BJ (cell line): ENCODE measurements at regions not wholly inside any gene's neighbourhood (a gene's known extent, or its start where the extent isn't known, plus 50 kb on each side); places are given as distances from the start of the nearest gene placed in this dataset.

Experiments used
- CTCF ChIA-PET: fragments of 350-600 bp; formaldehyde crosslinking; extraction: SDS; loops from one replicate; lab custom pipeline; 2021; ENCODE audit warnings: antibody characterized with exemption, inconsistent platforms; lab: Yijun Ruan, JAX
- POLR2A ChIA-PET: fragments of 300-600 bp; sonication (Branson Sonifier 250); formaldehyde crosslinking; extraction: SDS; loops from one replicate; lab custom pipeline; 2021; ENCODE audit warnings: antibody characterized with exemption; lab: Charles Lee
- DNase-seq: peaks from one replicate; pipeline ENCODE4 v3.0.0-alpha.2; 2011; ENCODE audit warnings: low read depth
- H3K27me3 ChIP-seq: 2 replicates; pipeline ENCODE4 v1.6.0; 2011; ENCODE audit warnings: low read length; ENCODE audit not compliant: control insufficient read depth, insufficient read depth
- H3K36me3 ChIP-seq: 2 replicates; pipeline ENCODE4 v1.5.1; 2011; ENCODE audit warnings: low read length; ENCODE audit not compliant: control insufficient read depth, insufficient read depth
- H3K4me3 ChIP-seq: 2 replicates; pipeline ENCODE4 v1.5.1; 2011; ENCODE audit warnings: low read depth, mild to moderate bottlenecking, control low read depth, low read length
- TF ChIP-seq, protein P1 (sequence below): IDR thresholded peaks from 2 replicates; pipeline ENCODE4 v1.5.1; 2011; ENCODE audit warnings: low read depth, mild to moderate bottlenecking, control low read depth, inconsistent platforms, low read length, moderate library complexity; ENCODE audit not compliant: insufficient read depth

DNA sequence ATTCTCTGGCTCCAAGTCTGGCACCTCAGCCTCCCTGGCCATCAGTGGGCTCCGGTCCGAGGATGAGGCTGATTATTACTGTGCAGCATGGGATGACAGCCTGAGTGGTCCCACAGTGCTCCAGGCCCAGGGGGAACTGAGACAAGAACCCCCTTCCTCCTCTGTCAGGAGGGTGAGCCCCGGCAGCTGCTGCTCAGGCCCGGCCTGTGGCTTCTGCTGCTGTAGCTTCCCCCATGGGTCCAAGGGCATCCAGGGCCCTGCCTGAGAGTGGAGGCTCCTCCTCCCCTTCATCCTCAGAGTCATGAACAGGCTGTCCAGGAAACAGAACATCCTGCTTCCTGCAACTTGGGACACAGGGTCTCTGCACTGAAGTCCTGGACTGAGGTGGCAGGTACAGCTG is 113.6 kb downstream of the VPREB1 start:
- Histone ChIP-seq H3K4me3 (no peak overlapping the region), H3K36me3 (no peaks in the 10 kb centered on the region), H3K27me3 (peaks cover 3% of the 10 kb centered on the region)
- ChIA-PET POLR2A (no interaction called here), CTCF (interaction anchor here (0.8 kb wide), 1 partner anchor 15 kb away, joined by 4 read pairs; no protein-coding TSS in a partner anchor)
- DNase-seq: no peak
- TF ChIP-seq, protein P1, sequence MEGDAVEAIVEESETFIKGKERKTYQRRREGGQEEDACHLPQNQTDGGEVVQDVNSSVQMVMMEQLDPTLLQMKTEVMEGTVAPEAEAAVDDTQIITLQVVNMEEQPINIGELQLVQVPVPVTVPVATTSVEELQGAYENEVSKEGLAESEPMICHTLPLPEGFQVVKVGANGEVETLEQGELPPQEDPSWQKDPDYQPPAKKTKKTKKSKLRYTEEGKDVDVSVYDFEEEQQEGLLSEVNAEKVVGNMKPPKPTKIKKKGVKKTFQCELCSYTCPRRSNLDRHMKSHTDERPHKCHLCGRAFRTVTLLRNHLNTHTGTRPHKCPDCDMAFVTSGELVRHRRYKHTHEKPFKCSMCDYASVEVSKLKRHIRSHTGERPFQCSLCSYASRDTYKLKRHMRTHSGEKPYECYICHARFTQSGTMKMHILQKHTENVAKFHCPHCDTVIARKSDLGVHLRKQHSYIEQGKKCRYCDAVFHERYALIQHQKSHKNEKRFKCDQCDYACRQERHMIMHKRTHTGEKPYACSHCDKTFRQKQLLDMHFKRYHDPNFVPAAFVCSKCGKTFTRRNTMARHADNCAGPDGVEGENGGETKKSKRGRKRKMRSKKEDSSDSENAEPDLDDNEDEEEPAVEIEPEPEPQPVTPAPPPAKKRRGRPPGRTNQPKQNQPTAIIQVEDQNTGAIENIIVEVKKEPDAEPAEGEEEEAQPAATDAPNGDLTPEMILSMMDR: no peak

DNA sequence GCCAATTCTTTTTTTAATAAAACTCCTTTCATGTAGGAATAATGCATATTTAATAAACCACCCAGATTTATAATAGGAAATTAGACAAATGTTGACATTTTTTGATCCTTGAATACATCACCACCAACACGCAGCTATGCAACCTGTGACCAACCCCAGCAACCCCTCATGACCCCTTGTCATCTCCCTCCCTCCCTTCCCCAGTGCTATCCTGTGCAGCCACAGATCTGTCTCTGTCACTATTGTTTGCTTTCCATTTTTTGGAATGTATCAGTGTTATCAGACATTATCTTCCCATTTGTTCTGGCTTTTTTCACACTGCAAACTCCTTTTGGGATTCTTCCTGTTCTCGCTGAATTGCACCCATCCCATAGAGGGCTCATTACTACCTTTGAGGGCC is 114.1 kb downstream of the VPREB1 start:
- H3K4me3 ChIP-seq: no peak overlapping the region
- TF ChIP-seq, protein P1: no peak
- POLR2A ChIA-PET: no interaction called here
- H3K36me3 ChIP-seq: no peaks in the 10 kb centered on the region
- CTCF ChIA-PET: interaction anchor here (0.8 kb wide), 1 partner anchor 16 kb away, joined by 4 read pairs; no protein-coding TSS in a partner anchor
- DNase-seq: no peak
- H3K27me3 ChIP-seq: peaks cover 3% of the 10 kb centered on the region

DNA sequence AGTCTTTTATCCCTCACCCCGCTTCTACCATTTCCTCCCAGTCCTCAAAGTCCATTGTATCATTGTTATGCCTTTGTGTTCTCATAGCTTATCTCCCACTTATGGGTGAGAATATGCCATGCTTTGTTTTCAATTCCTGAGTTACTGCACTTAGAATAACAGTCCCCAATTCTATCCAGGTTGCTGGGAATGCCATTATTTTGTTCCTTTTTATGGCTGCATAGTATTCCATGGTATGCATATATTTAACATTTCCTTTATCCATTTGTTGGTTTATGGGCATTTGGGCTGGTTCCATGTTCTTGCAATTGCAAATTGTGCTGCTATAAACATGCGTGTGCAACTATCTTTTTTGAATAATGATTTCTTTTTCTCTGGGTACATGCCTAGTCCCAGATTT is 114.9 kb downstream of the VPREB1 start:
- H3K36me3 ChIP-seq: no peaks in the 10 kb centered on the region
- TF ChIP-seq, protein P1: no peak
- H3K27me3 ChIP-seq: peaks cover 3% of the 10 kb centered on the region
- ChIA-PET POLR2A (no interaction called here), CTCF (interaction anchor here (0.8 kb wide), 1 partner anchor 17 kb away, joined by 3 read pairs; no protein-coding TSS in a partner anchor)
- no peak overlapping the region for H3K4me3 ChIP-seq
- DNase-seq: no peak

DNA sequence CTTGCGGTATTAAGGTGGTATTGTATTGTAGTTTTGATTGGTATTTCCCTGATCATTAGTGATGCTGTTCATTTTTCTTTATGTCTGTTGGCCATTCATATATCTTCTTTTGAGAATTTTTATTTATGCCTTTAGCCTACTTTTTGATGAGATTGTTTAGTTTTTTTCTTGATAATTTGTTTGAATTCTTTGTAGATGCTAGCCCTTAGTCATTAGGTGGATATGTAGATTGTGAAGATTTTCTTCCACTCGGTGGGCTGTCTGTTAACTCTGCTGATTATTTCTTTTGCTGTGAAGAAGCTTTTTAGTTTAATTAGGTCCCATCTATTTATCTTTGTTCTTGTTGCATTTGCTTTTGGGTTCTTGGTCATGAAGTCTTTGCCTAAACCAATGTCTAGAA is 115.4 kb downstream of the VPREB1 start:
- Histone ChIP-seq H3K36me3 (no peaks in the 10 kb centered on the region), H3K4me3 (no peak overlapping the region), H3K27me3 (peaks cover under 1% of the 10 kb centered on the region; the same call in 1 of the 2 replicates)
- no peak for DNase-seq
- TF ChIP-seq, protein P1: no peak
- ChIA-PET POLR2A (no interaction called here), CTCF (interaction anchor here (0.8 kb wide), 1 partner anchor 17 kb away, joined by 3 read pairs; no protein-coding TSS in a partner anchor)

DNA sequence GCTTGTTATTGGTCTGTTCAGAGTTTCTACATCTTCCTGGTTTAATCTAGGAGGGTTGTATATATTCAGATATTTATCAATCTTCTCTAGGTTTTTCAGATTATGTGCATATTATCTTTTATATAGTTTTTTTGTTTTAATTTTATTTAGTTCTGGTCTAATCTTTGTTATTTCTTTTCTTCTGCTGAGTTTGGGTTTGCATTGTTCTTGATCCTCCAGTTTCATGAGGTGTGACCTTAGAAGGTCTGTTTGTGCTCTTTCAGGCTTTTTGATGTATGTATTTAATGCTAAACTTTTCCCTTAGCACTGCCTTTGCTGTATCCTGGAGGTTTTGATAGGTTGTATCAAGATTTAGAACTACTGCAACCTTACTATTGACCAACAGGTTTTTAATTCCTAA is 117.7 kb downstream of the VPREB1 start:
- Histone ChIP-seq H3K27me3 (peaks cover 3% of the 10 kb centered on the region; the same call in 1 of the 2 replicates), H3K36me3 (no peaks in the 10 kb centered on the region), H3K4me3 (no peak overlapping the region)
- no peak for DNase-seq
- POLR2A ChIA-PET: no interaction called here
- CTCF ChIA-PET: no interaction called here
- TF ChIP-seq, protein P1: no peak
